ENCODE measurements at regions not wholly inside any gene's neighbourhood (a gene's known extent, or its start where the extent isn't known, plus 50 kb on each side); places are given as distances from the start of the nearest gene placed in this dataset.

GRCh38 chr14:97543221-97543620 lies 746.0 kb downstream of the VRK1 start:
- no peak for DNase-seq (ENCODE audit: low read depth)
- no peak for TF ChIP-seq CTCF (conservative IDR thresholded peaks at IDR 0.05; ENCODE audit: low read depth, low read length)
- no peak overlapping the region for H3K4me3 ChIP-seq (ENCODE audit: low read depth, low read length)

DNA sequence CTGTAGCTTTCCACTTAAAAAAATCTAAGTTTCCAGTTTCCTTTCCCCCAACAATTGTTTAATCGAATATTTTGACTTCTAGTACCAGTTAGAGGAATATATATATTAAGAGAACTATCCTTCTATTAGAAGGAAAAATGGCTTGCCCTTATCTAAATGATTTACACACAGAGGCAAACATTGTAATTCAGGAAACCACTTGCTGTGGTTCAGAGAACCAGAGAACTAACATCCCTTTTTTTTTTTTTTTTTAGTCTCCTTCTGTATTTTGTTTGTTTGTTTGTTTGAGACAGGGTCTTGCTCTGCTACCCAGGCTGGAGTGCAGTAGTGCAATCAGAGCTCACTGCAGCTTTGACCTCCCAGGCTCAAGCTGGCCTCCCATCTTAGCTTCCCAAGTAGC lies 746.6 kb downstream of the VRK1 start:
- TF ChIP-seq CTCF (conservative IDR thresholded peaks at IDR 0.05; ENCODE audit: low read depth, low read length) = no peak
- no peak for DNase-seq (ENCODE audit: low read depth)
- no peak overlapping the region for H3K4me3 ChIP-seq (ENCODE audit: low read depth, low read length)

DNA sequence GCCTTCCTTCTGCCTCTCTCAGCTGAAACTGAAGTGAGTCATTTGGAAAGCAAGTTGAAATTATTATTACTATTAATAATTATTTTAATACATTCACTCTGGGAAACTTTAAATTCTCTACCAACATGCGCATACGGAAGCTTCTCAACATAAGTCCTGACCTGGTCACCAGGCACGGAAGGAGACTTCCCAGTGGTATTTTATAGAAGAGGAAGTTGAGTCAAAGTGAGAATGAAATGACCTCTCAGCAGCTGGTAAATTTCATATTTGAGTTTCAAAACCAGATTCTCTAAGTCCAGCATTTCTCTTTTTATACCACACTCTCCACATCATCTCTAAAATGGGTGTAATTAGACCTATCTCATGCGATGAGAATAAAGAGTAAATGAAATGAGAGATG lies 747.4 kb downstream of the VRK1 start:
- no peak for TF ChIP-seq CTCF (conservative IDR thresholded peaks at IDR 0.05; ENCODE audit: low read depth, low read length)
- no peak for DNase-seq (ENCODE audit: low read depth)
- H3K4me3 ChIP-seq (ENCODE audit: low read depth, low read length) = no peak overlapping the region

DNA sequence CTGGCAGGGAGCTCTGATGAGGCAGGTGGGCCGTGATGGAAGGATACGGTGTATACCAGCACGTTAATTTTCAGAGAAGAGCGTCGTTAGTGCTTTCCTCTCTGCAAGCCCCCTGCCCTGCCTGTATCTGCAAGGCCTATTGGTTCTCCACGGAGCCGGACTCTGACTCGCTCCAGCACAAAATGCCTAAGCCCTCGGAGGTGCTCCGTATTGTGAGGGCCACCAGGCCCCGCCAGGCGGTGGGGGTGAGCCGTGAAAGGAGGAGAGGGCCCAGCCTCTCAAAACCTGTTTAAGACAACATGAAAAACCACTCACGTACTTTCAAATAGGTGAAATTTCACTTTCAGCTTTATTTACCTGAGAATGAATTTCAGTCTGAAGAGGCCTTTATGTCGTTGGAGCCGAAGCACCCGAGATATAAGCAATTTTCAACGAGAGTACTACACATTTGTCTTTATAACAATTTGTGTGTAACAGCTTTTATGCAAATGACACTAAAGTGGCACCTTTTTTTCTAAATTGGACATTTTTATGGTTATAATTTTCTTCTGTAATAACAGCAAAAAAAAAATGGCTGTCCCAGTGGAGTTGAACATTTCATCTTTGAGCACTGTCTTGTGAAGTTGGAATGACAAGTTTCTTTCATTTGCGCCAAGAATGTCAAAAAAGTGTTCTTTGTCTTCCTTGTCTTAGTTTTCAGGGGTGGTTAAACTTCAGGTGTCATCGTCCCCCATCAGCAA lies 749.5 kb downstream of the VRK1 start:
- DNase-seq (ENCODE audit: low read depth) = no peak
- no peak overlapping the region for H3K4me3 ChIP-seq (ENCODE audit: low read depth, low read length)
- no peak for TF ChIP-seq CTCF (conservative IDR thresholded peaks at IDR 0.05; ENCODE audit: low read depth, low read length)

- no peak overlapping the region for H3K4me3 ChIP-seq (ENCODE audit: low read depth, low read length)
- DNase-seq (ENCODE audit: low read depth) = no peak
- TF ChIP-seq CTCF (conservative IDR thresholded peaks at IDR 0.05; ENCODE audit: low read depth, low read length) = no peak
Observed at GRCh38 chr14:97550463-97550862, 753.3 kb downstream of the VRK1 start.

DNA sequence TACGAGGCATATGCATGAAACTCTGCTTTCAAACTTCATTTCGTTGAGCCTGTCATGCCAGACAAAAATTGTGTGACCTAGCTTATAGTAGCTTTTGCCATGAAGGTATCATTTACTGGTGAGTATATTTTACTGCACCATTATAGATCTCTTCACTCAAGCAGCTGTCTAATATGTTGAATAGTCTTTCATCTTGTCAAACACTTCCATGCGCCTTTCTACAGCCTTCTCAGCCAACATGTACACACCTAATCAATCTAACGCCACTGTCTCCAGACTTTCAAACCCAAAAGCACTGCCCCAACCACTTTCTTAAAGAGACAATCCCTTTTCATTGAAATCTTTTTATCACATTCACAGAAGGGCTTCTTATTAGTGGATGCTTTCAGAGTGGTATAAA lies 757.4 kb downstream of the VRK1 start:
- no peak for TF ChIP-seq CTCF (conservative IDR thresholded peaks at IDR 0.05; ENCODE audit: low read depth, low read length)
- DNase-seq (ENCODE audit: low read depth) = no peak
- H3K4me3 ChIP-seq (ENCODE audit: low read depth, low read length) = no peak overlapping the region

DNA sequence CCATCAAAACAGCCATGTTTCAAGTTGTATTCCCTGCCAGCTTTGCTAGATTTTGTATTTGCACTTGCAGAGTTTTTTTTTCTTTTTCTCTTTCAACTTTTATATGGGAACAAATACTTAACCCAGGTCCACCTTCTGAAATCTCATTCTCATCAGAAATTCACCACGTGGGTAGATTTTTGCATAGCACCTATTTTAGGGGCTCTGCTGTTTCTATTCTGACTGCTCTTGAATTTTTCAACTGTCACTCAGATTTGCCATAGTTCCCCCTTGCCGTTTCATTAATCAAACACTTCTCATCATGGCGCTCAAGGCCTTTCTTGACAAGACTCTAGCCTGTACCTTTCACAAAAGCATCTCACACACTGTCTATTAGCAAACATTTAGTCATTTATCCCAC lies 767.2 kb downstream of the VRK1 start:
- no peak overlapping the region for H3K4me3 ChIP-seq (ENCODE audit: low read depth, low read length)
- no peak for TF ChIP-seq CTCF (conservative IDR thresholded peaks at IDR 0.05; ENCODE audit: low read depth, low read length)
- DNase-seq (ENCODE audit: low read depth) = no peak

Measured in epithelial cell of proximal tubule (primary cell).